Ishikawa (cell line): ENCODE measurements at regions not wholly inside any gene's neighbourhood (a gene's known extent, or its start where the extent isn't known, plus 50 kb on each side); places are given as distances from the start of the nearest gene placed in this dataset.

Experiments
- FOXM1 ChIP-seq: IDR thresholded peaks from 2 replicates; pipeline ENCODE4 v1.6.1; 2012; ENCODE audit warnings: low read depth, borderline replicate concordance
- TAF1 ChIP-seq: IDR thresholded peaks from 2 replicates; pipeline ENCODE4 v1.6.1; 2012; ENCODE audit warnings: low read depth, mild to moderate bottlenecking

DNA sequence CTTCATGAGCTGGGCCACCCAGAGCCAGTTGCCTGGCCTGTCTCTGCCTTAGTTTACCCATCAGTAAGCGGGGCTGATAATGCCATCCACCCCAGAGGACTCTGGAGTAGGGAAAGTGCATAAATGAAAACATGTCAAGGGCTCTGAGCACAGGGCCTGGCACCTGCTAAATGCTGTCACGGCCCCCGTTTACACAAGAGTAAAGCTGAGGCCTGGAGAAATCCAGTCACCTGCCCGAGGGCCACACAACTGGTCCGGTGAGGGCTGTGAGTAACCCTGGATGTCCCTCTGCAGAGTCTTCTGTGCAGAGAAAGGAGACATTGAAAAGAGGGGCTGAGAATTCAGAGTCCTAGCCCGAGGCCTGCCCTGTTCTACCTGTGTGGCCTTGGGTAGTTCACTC is 110.6 kb upstream of the ANO1 start:
- TF ChIP-seq TAF1 (no peak), FOXM1 (no peak)
